HCT116 (cell line): ENCODE measurements at regions not wholly inside any gene's neighbourhood (a gene's known extent, or its start where the extent isn't known, plus 50 kb on each side); places are given as distances from the start of the nearest gene placed in this dataset.

ENCODE experiments used
- ATAC-seq: fragments of 200-7000 bp; cut with Tn5 transposase; 2 replicates; pipeline ENCODE4 v1.9.1; 2020; ENCODE audit warnings: mild to moderate bottlenecking, moderate library complexity
- BruUV-seq: library from RNA; stranded (reverse); fragments of 400-500 nt; replicated peaks from 2 replicates; lab custom pipeline; 2021; lab: Mats Ljungman, UMichigan
- CTCF ChIA-PET: fragments of 300-600 bp; sonication (Branson Sonifier 250); formaldehyde crosslinking; loops from one replicate; lab custom pipeline; 2021; ENCODE audit warnings: antibody characterized with exemption; lab: Charles Lee
- POLR2A ChIA-PET: fragments of 300-600, 350-600 bp; sonication (Branson Sonifier 250); formaldehyde crosslinking; loops from one replicate; lab custom pipeline; 2021; ENCODE audit warnings: antibody characterized with exemption; lab: Charles Lee
- RAD21 ChIA-PET, 2 experiments: fragments of 300-600 bp; sonication (Branson Sonifier 250); formaldehyde crosslinking; loops; one replicate each; lab custom pipeline; 2023; ENCODE audit warnings: low total read pairs in 2 of 2; ENCODE audit not compliant: uncharacterized antibody in 2 of 2, unreplicated experiment in 2 of 2, low non-redundant PET in 1 of 2; lab: Charles Lee
- DNase-seq: peaks from one replicate; pipeline ENCODE4 v3.0.0-alpha.2; 2010; ENCODE audit warnings: low read depth, low spot score
- H2AFZ ChIP-seq: fragments of 200-600 bp; shearing (Covaris generic), sonication (generic); 2 replicates; pipeline ENCODE4 v1.6.1; 2017; ENCODE audit warnings: low read depth, mixed run types, mixed read lengths, antibody characterized with exemption, low read length; ENCODE audit not compliant: poor library complexity, severe bottlenecking
- H3K27ac ChIP-seq: 2 replicates; pipeline ENCODE4 v1.5.1; 2012; ENCODE audit warnings: low read depth, low read length
- H3K27me3 ChIP-seq: fragments of 200-600 bp; sonication (generic); 2 replicates; pipeline ENCODE4 v1.6.1; 2016; ENCODE audit warnings: mixed run types, low read length, mixed read lengths; ENCODE audit not compliant: insufficient read depth
- H3K36me3 ChIP-seq, 2 experiments: fragments of 200-500 bp in 1 of 2; fragments of 200-600 bp in 1 of 2; sonication (Bioruptor generic) in 1 of 2; sonication (generic) in 1 of 2; 2 replicates each; pipeline versions ENCODE4 v1.5.1 to v1.6.1; 2014 to 2016; ENCODE audit warnings: low read length in 2 of 2, inconsistent platforms in 1 of 2, mixed read lengths in 1 of 2, mixed run types in 1 of 2; ENCODE audit not compliant: insufficient read depth in 2 of 2, control insufficient read depth in 1 of 2
- H3K4me1 ChIP-seq, 2 experiments: fragments of 200-600 bp in 1 of 2; sonication (generic) in 1 of 2; 2 replicates each; pipeline versions ENCODE4 v1.5.1 to v1.6.1; 2012 to 2017; ENCODE audit warnings: low read length in 2 of 2, inconsistent platforms in 1 of 2, mild to moderate bottlenecking in 1 of 2, mixed read lengths in 1 of 2, mixed run types in 1 of 2, moderate library complexity in 1 of 2; ENCODE audit not compliant: insufficient read depth in 2 of 2, control insufficient read depth in 1 of 2
- H3K4me2 ChIP-seq: fragments of 200-600 bp; sonication (generic); 2 replicates; pipeline ENCODE4 v1.6.1; 2017; ENCODE audit warnings: mixed run types, low read length, mixed read lengths
- H3K4me3 ChIP-seq, 2 experiments: fragments of 200-600 bp in 1 of 2; sonication (generic) in 1 of 2; replicated peaks in 1 of 2; 2 replicates each; pipeline ENCODE4 v1.5.1; 2011 to 2016; ENCODE audit warnings: low read length in 2 of 2, control low read depth in 1 of 2, low read depth in 1 of 2, mild to moderate bottlenecking in 1 of 2, mixed read lengths in 1 of 2, mixed run types in 1 of 2
- H3K79me2 ChIP-seq: fragments of 200-600 bp; sonication (generic); 2 replicates; pipeline ENCODE4 v1.6.1; 2017; ENCODE audit warnings: mild to moderate bottlenecking, mixed run types, low read length, moderate library complexity, mixed read lengths; ENCODE audit not compliant: insufficient read depth
- H3K9ac ChIP-seq: fragments of 200-600 bp; sonication (generic); 2 replicates; pipeline ENCODE4 v1.6.1; 2016; ENCODE audit warnings: low read length, mixed read lengths
- H3K9me2 ChIP-seq: fragments of 200-600 bp; sonication (generic), shearing (Covaris generic); 2 replicates; pipeline ENCODE4 v1.6.1; 2017; ENCODE audit warnings: mixed run types, mild to moderate bottlenecking, moderate library complexity; ENCODE audit not compliant: insufficient read depth
- H3K9me3 ChIP-seq, 2 experiments: fragments of 200-500 bp in 1 of 2; fragments of 200-600 bp in 1 of 2; sonication (Bioruptor generic) in 1 of 2; sonication (generic) in 1 of 2; 2 replicates each; pipeline ENCODE4 v1.6.1; 2014 to 2017; ENCODE audit warnings: low read length in 2 of 2, mixed read lengths in 2 of 2, inconsistent platforms in 1 of 2, low read depth in 1 of 2, mild to moderate bottlenecking in 1 of 2, mixed run types in 1 of 2, moderate library complexity in 1 of 2; ENCODE audit not compliant: control insufficient read depth in 1 of 2, insufficient read depth in 1 of 2
- H4K20me1 ChIP-seq: fragments of 200-600 bp; sonication (generic), shearing (Covaris generic); 2 replicates; pipeline ENCODE4 v1.6.1; 2017; ENCODE audit warnings: mixed run types, mild to moderate bottlenecking, moderate library complexity; ENCODE audit not compliant: insufficient read depth
- CBX3 ChIP-seq: IDR thresholded peaks from 2 replicates; pipeline ENCODE4 v1.6.1; 2012; ENCODE audit warnings: low read depth
- CEBPB ChIP-seq: IDR thresholded peaks from 2 replicates; pipeline ENCODE4 v1.6.1; 2012; ENCODE audit warnings: low read depth
- EGR1 ChIP-seq: IDR thresholded peaks from 2 replicates; pipeline ENCODE4 v1.6.1; 2012; ENCODE audit warnings: low read depth
- ELF1 ChIP-seq: IDR thresholded peaks from 2 replicates; pipeline ENCODE4 v1.6.1; 2012; ENCODE audit warnings: low read depth, borderline replicate concordance
- EZH2 ChIP-seq: fragments of 200-600 bp; sonication (generic); IDR thresholded peaks from 2 replicates; pipeline ENCODE4 v1.6.1; 2017; ENCODE audit warnings: antibody characterized with exemption, mixed run types
- EZH2phosphoT487 ChIP-seq: fragments of 200-600 bp; IDR thresholded peaks from 2 replicates; pipeline ENCODE4 v1.6.1; 2018; ENCODE audit warnings: antibody characterized with exemption, borderline replicate concordance
- FOSL1 ChIP-seq: IDR thresholded peaks from 2 replicates; pipeline ENCODE4 v1.6.1; 2012; ENCODE audit warnings: low read depth
- JUND ChIP-seq: IDR thresholded peaks from 2 replicates; pipeline ENCODE4 v1.6.1; 2012
- POLR2A ChIP-seq: IDR thresholded peaks from 2 replicates; pipeline ENCODE4 v1.7.0; 2011; ENCODE audit warnings: borderline replicate concordance; ENCODE audit not compliant: insufficient read depth, insufficient read length; ENCODE audit errors: extremely low read depth
- POLR2AphosphoS5 ChIP-seq: IDR thresholded peaks from 2 replicates; pipeline ENCODE4 v1.6.1; 2011; ENCODE audit warnings: mild to moderate bottlenecking, low read depth, low read length, moderate library complexity
- RAD21 ChIP-seq: IDR thresholded peaks from 2 replicates; pipeline ENCODE4 v1.6.1; 2012; ENCODE audit warnings: low read depth, mild to moderate bottlenecking
- SIN3A ChIP-seq: IDR thresholded peaks from 2 replicates; pipeline ENCODE4 v1.6.1; 2012; ENCODE audit warnings: low read depth
- SP1 ChIP-seq: IDR thresholded peaks from 2 replicates; pipeline ENCODE4 v1.6.1; 2012; ENCODE audit warnings: low read depth
- SRF ChIP-seq: IDR thresholded peaks from 2 replicates; pipeline ENCODE4 v1.6.1; 2012; ENCODE audit warnings: low read depth
- TCF7L2 ChIP-seq: IDR thresholded peaks from 2 replicates; pipeline ENCODE4 v1.7.0; 2011; ENCODE audit warnings: borderline replicate concordance, inconsistent platforms; ENCODE audit not compliant: insufficient read depth, insufficient read length; ENCODE audit errors: extremely low read depth
- intact Hi-C: fragments of 100-400 bp; cut with micrococcal nuclease; formaldehyde crosslinking; loops from 2 replicates; pipeline ENCODE4 v1.10.0; 2022
- TF ChIP-seq, protein P1 (sequence below): IDR thresholded peaks from 2 replicates; pipeline ENCODE4 v1.6.1; 2012
- TF ChIP-seq, protein P2 (sequence below), 3 experiments: fragments of 200-600 bp in 1 of 3; sonication (generic) in 1 of 3; IDR thresholded peaks in 2 of 3; conservative IDR thresholded peaks in 1 of 3; 2 replicates each; pipeline ENCODE4 v1.5.1; 2012 to 2017; ENCODE audit warnings: low read depth in 2 of 3, low read length in 2 of 3, antibody characterized with exemption in 1 of 3, borderline replicate concordance in 1 of 3, control low read depth in 1 of 3, mild to moderate bottlenecking in 1 of 3, mixed read lengths in 1 of 3, mixed run types in 1 of 3, moderate library complexity in 1 of 3; ENCODE audit not compliant: insufficient read depth in 1 of 3
- TF ChIP-seq, protein P3 (sequence below): IDR thresholded peaks from 2 replicates; pipeline ENCODE4 v1.6.1; 2011; ENCODE audit warnings: mild to moderate bottlenecking, low read length, moderate library complexity; ENCODE audit not compliant: insufficient replicate concordance; ENCODE audit errors: extremely low read depth
- TF ChIP-seq, protein P4 (sequence below): IDR thresholded peaks from 2 replicates; pipeline ENCODE4 v1.6.1; 2012; ENCODE audit warnings: low read depth
- TF ChIP-seq, protein P5 (sequence below): IDR thresholded peaks from 2 replicates; pipeline ENCODE4 v1.6.1; 2012

DNA sequence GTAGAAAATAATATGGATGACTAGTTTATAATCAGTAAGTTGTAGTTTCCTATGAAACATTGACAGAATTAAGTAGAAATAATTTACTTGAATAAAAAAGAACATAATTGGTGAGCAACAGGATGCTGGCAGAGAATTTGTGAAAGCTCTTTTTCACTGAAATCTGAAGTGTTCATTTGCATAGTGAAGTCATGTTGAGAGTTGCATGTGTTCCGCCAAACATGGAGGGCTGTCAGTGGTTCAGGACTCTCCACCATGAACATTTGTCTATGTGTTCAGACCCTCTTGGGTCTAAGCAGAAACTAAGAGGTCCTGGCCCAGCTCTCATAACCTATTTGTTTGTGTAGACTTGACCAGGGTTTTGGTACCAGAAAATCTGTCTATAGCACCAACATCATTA is 182.5 kb upstream of the LINC00305 start:
- H3K79me2 ChIP-seq = no peaks in the 10 kb centered on the region
- H2AFZ ChIP-seq = no peak overlapping the region
- H3K9ac ChIP-seq = no peak overlapping the region
- peaks cover 4 to 15% of the 10 kb centered on the region in 2 experiments; a peak in 2 of 4 replicates for H3K9me3 ChIP-seq
- no peaks in the 10 kb centered on the region for H3K4me1 ChIP-seq
- no peaks in the 10 kb centered on the region for H3K9me2 ChIP-seq
- ChIA-PET POLR2A (no interaction called here), RAD21 (no interaction called here), CTCF (no interaction called here)
- ATAC-seq (no peak), DNase-seq (no peak)
- H3K27ac ChIP-seq = no peak overlapping the region
- no peaks in the 10 kb centered on the region for H4K20me1 ChIP-seq
- H3K4me3 ChIP-seq = no peak overlapping the region
- H3K36me3 ChIP-seq = no peaks in the 10 kb centered on the region
- intact Hi-C loops = no loop called here
- no peaks in the 10 kb centered on the region for H3K27me3 ChIP-seq
- BruUV-seq = no TSS peak
- H3K4me2 ChIP-seq = no peak overlapping the region
- TF ChIP-seq TCF7L2 (no peak), CBX3 (no peak), RAD21 (no peak), FOSL1 (no peak), SRF (no peak), POLR2A (no peak), POLR2AphosphoS5 (no peak), EZH2 (no peak), EZH2phosphoT487 (no peak), ELF1 (no peak), EGR1 (no peak), SIN3A (no peak), JUND (no peak), CEBPB (no peak), SP1 (no peak)
- TF ChIP-seq, protein P1, sequence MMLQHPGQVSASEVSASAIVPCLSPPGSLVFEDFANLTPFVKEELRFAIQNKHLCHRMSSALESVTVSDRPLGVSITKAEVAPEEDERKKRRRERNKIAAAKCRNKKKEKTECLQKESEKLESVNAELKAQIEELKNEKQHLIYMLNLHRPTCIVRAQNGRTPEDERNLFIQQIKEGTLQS = no peak
- TF ChIP-seq, protein P2, sequence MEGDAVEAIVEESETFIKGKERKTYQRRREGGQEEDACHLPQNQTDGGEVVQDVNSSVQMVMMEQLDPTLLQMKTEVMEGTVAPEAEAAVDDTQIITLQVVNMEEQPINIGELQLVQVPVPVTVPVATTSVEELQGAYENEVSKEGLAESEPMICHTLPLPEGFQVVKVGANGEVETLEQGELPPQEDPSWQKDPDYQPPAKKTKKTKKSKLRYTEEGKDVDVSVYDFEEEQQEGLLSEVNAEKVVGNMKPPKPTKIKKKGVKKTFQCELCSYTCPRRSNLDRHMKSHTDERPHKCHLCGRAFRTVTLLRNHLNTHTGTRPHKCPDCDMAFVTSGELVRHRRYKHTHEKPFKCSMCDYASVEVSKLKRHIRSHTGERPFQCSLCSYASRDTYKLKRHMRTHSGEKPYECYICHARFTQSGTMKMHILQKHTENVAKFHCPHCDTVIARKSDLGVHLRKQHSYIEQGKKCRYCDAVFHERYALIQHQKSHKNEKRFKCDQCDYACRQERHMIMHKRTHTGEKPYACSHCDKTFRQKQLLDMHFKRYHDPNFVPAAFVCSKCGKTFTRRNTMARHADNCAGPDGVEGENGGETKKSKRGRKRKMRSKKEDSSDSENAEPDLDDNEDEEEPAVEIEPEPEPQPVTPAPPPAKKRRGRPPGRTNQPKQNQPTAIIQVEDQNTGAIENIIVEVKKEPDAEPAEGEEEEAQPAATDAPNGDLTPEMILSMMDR (IDR thresholded peaks at IDR 0.05 in 2 of 3, conservative IDR thresholded peaks at IDR 0.05 in 1 of 3; ENCODE audit: borderline replicate concordance in 1 of 3, insufficient read depth in 1 of 3, low read depth in 2 of 3, low read length in 2 of 3) = no peak
- TF ChIP-seq, protein P3, sequence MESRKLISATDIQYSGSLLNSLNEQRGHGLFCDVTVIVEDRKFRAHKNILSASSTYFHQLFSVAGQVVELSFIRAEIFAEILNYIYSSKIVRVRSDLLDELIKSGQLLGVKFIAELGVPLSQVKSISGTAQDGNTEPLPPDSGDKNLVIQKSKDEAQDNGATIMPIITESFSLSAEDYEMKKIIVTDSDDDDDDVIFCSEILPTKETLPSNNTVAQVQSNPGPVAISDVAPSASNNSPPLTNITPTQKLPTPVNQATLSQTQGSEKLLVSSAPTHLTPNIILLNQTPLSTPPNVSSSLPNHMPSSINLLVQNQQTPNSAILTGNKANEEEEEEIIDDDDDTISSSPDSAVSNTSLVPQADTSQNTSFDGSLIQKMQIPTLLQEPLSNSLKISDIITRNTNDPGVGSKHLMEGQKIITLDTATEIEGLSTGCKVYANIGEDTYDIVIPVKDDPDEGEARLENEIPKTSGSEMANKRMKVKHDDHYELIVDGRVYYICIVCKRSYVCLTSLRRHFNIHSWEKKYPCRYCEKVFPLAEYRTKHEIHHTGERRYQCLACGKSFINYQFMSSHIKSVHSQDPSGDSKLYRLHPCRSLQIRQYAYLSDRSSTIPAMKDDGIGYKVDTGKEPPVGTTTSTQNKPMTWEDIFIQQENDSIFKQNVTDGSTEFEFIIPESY = no peak
- TF ChIP-seq, protein P4, sequence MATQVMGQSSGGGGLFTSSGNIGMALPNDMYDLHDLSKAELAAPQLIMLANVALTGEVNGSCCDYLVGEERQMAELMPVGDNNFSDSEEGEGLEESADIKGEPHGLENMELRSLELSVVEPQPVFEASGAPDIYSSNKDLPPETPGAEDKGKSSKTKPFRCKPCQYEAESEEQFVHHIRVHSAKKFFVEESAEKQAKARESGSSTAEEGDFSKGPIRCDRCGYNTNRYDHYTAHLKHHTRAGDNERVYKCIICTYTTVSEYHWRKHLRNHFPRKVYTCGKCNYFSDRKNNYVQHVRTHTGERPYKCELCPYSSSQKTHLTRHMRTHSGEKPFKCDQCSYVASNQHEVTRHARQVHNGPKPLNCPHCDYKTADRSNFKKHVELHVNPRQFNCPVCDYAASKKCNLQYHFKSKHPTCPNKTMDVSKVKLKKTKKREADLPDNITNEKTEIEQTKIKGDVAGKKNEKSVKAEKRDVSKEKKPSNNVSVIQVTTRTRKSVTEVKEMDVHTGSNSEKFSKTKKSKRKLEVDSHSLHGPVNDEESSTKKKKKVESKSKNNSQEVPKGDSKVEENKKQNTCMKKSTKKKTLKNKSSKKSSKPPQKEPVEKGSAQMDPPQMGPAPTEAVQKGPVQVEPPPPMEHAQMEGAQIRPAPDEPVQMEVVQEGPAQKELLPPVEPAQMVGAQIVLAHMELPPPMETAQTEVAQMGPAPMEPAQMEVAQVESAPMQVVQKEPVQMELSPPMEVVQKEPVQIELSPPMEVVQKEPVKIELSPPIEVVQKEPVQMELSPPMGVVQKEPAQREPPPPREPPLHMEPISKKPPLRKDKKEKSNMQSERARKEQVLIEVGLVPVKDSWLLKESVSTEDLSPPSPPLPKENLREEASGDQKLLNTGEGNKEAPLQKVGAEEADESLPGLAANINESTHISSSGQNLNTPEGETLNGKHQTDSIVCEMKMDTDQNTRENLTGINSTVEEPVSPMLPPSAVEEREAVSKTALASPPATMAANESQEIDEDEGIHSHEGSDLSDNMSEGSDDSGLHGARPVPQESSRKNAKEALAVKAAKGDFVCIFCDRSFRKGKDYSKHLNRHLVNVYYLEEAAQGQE = no peak
- TF ChIP-seq, protein P5, sequence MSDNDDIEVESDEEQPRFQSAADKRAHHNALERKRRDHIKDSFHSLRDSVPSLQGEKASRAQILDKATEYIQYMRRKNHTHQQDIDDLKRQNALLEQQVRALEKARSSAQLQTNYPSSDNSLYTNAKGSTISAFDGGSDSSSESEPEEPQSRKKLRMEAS = no peak
- TF ChIP-seq, all 23 proteins: peak for 0
